GM21528 (cell line): ENCODE measurements at regions not wholly inside any gene's neighbourhood (a gene's known extent, or its start where the extent isn't known, plus 50 kb on each side); places are given as distances from the start of the nearest gene placed in this dataset.

Source experiments
- ATAC-seq: cut with Tn5 transposase; IDR thresholded peaks from one replicate; pipeline ENCODE4 v1.9.1; 2021; ENCODE audit warnings: mild to moderate bottlenecking, moderate library complexity; ENCODE audit not compliant: unreplicated experiment, low FRiP score

GRCh38 chr13:89733829-89734228, 1613.7 kb upstream of the MIR17HG start:
- ATAC-seq, result no peak

DNA sequence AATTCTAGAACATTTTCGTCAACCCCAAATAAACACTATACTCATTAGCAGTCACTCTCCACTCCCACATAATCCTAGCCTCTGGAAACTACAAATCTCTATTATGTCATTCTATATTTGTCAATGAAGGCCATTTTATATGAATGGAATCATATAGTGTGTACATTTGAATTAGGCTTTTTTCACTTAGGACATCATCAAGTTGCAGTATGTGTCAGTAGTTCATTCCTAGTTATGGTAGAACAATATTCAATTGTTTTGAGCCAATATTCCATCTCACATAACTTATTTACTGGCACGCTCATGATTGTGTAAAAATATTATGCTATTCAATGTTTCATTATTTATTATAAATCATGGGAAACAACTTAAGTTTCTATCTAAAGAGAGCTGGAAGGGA, 1610.4 kb upstream of the MIR17HG start:
- no peak for ATAC-seq

DNA sequence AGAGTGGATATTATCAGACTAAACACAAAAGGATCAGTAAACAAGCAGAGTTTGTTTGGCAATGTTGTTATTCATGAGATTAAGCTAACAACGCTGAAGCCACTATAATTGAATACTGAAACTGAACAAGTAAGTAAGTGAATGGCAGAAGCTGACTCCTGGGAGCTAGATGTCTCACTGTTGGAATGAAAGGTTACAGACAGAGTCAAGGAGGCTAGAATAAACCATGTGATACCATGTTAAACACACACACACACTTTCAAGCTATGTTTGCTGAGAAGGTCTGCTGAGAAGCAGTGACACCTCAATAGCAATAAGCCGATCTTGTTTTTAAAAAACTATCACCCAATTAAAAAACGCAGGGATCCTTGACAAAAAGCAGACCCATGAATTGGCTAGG, 1609.4 kb upstream of the MIR17HG start:
- no peak for ATAC-seq

GRCh38 chr13:89740994-89741685, 1606.3 kb upstream of the MIR17HG start:
- ATAC-seq, result no peak

- no peak for ATAC-seq
Observed at GRCh38 chr13:89746554-89746953, 1600.9 kb upstream of the MIR17HG start.

GRCh38 chr13:89748716-89749115, 1598.8 kb upstream of the MIR17HG start:
- no peak for ATAC-seq

GRCh38 chr13:89749888-89750287, 1597.6 kb upstream of the MIR17HG start:
- ATAC-seq, result no peak

DNA sequence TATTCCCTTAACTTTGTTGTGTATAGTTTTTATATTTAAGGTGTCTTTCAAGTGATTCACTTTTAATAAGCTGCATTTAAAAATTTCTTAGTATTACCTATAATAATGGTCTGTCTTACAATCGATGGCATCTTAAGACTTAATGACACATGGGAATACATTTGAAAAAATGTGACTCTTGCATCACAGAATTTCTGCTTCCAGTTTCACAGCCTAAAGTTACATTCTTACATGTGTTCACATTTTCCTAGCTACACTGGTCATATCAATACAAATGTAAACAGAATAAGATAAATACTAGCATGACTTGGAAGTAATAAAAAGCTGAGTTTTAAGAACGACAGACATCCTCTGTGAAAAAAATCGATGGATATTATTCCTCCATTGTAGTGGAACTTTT, 1597.1 kb upstream of the MIR17HG start:
- ATAC-seq, result no peak

DNA sequence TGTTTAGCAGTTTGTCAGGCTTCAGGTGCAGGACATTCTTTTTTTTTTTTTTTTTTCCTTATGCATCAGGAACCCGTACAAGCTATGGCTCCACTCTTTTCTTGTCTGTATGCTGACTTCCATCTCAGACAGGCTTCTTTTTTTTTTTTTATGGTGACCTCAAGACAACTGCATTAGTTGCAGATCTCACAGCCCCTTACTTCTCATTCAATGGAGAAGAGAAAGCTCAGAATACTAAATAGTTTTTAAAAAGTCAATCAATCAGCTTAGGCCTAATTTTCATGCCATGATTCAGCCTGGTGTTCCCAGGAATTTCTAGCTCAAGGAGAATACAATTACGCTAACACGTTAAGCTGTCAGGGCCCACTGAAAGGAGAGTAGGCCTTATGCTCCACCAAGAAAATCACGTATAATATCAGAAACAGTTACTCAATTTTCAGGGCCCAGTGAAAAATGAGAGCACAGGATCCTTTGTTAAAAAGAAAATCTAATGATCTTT, 1596.0 kb upstream of the MIR17HG start:
- no peak for ATAC-seq

GRCh38 chr13:89752394-89752793, 1595.1 kb upstream of the MIR17HG start:
- no peak for ATAC-seq

GRCh38 chr13:89755729-89756492, 1591.6 kb upstream of the MIR17HG start:
- ATAC-seq, result no peak

GRCh38 chr13:89763005-89763404, 1584.5 kb upstream of the MIR17HG start:
- no peak for ATAC-seq

DNA sequence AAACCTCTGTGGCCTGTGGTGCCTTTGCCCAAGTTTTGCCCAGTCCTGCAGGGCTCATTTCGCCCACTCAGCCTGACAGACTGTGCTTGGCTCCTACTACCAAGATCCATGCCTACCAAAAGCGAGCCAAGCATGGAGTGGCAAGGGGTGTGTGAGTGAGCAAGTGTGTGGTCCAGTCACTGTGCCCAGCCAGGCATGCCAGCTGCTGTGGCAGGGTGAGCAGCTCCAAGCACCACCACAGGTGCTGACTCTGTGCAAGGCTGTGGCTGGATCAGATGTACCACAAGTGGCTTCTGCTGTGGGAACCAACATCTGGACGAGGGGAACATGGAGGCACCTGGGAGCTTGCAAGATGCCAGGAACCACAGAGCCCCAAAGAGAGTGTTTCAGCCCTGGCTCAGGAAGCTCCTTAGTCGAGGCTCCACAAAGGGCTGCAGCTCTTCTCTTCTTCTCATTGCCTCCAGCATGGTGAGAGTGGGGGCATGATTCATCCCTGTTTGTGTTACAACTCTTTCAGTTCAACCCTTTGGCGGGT, 1564.2 kb upstream of the MIR17HG start:
- no peak for ATAC-seq

DNA sequence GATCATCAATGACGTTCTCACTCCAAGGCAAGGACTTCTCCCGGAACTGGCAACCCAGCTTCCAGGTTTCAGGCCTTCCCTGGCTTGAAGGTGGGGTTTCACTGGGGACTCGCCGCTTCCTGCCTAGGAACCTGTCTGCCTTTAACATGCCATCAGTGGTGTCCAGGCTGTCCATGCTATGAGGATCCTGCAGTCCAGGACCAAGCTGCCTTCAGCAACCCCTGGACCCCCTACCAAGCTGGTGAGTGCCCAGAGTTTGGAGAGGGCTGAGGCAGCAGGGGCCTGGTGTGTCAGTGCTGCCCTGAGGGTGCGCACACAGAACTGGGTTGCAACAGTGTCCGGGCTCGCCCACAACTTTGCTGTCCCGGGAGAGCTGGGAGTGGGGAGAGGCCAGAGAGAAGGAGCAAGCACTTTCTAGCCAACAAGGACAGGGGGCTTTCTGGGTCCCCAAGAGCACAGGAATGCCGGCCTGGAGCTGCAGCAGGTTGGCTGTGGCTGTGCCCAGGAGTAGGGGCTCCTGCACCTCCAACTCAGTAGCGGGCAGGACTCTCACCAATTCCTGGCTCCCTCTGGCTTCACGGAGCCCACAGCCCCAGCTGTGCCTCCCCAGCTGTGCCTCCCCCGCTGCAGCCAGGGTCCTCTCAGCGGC, 1563.2 kb upstream of the MIR17HG start:
- no peak for ATAC-seq

- no peak for ATAC-seq
Observed at GRCh38 chr13:89786531-89786930, 1561.0 kb upstream of the MIR17HG start.

- ATAC-seq, result no peak
Observed at GRCh38 chr13:89790696-89791095, 1556.8 kb upstream of the MIR17HG start.

- ATAC-seq, result no peak
Observed at GRCh38 chr13:89791971-89792630, 1555.4 kb upstream of the MIR17HG start.

- no peak for ATAC-seq
Observed at GRCh38 chr13:89796196-89796595, 1551.3 kb upstream of the MIR17HG start.

- no peak for ATAC-seq
Observed at GRCh38 chr13:89803839-89804238, 1543.6 kb upstream of the MIR17HG start.

DNA sequence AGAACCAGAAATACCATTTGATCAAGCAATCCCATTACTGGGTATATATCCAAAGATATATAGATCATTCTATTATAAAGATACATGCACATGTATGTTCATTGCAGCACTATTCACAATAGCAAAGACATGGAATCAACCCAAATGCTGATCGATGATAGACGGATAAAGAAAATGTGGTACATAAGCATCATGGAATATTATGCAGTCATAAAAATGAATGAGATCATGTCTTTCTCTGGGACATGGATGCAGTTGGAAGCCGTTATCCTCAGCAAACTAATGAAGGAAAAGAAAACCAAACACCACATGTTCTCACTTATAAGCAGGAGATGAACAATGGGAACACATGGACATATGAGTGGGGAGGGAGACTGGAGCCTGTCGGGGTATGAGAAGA, 1540.9 kb upstream of the MIR17HG start:
- ATAC-seq, result no peak

- no peak for ATAC-seq
Observed at GRCh38 chr13:89812856-89813255, 1534.6 kb upstream of the MIR17HG start.
